ENCODE measurements at regions not wholly inside any gene's neighbourhood (a gene's known extent, or its start where the extent isn't known, plus 50 kb on each side); places are given as distances from the start of the nearest gene placed in this dataset.
"Not testable (repeated sequence)": the region's sequence is repeated elsewhere in the genome, so short reads cannot be mapped to it uniquely, and the experiment has no call there.

DNA sequence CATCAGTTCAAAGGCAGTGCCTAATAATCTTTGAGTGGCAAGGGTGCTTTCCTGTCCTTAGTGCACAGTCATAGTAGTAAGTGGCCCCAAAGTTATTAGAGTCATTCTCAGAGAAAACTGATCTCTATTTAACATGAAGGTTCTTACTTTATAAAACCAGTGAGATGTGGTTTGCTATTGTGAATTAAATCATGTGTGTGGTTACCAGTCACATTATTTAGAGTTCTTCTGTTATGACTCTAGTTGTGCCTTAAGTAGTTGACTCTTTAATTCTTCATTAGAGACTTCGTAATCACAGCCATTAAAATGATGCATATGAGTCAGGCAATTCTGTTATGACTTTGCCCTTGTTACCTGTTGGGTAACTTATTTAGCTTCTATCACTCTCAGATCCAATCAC is 1392.9 kb upstream of the ACVR2A start:
- DNase-seq (ENCODE audit: low spot score): no peak

DNA sequence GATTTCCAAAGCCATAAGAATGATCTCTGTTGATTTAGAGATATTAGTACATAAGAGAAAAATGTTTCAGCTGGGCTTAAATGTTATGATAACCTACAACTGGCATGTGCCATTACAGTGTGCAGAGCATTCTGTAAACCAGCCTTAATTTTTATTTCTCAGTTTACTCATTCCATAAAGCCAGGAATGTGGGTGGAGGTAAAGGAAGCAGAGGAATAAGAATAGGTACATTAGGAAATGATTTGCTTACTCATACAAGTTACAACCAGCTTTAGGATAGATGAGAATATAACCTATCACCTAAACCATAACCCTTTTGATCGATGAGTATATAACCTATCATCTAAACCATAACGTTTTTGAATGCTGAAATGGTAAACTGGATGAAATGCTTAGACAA is 1394.7 kb upstream of the ACVR2A start:
- no peak for DNase-seq (ENCODE audit: low spot score)

DNA sequence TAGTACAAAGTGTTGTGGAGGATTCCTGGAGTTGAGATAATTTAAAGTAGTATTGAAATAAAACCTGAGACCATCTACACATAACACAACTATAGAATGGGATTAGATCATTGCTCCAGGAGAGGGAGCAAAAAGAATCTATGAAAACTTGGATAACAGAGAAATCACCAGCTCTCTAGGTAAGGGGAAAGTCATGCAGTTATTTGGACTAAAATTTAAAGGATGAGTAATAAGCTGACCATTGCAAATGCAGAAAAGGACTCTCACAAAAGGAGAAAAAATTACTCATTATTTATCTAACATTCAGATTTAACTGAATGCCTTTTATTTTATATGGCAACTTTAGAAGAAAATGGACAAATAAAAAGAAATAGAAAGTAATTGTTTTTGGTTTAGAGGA is 1399.8 kb upstream of the ACVR2A start:
- DNase-seq (ENCODE audit: low spot score): no peak

DNA sequence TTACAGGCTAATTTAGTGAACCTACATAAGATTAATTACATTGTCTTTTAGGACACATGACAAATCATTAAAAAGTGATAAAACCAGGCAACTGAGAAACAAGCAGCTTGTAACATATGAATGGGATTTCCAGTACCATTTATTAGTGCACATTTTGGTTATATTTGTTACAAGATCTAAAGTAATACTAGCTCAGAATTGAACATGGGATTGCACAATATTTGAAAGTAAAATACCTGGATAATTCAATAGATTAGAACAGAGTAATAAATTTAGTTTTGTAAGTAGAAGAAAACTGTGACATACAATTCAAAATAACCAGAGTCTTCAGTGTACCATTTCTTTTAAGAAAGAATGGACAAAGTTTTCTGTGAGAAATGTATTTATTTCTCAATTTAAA is 1400.7 kb upstream of the ACVR2A start:
- DNase-seq (ENCODE audit: low spot score): no peak

DNA sequence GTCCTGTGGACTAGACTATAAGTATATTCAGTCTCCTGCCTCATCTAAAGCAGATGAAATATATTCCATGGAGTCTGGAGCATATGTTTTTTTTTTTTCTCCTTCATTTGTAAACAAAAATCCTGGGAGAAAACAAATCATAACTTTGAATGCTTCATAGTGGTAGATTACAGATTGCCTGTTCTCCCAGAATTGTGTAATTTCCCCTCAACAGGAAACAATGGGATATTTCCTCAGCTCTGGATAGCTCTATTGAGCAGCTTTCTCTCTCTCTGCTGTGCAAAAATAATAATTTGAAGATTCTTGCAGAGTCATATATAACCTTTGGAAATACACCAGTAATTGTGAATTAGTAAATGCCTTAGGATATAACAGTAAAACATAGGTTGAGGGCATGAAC is 1406.6 kb upstream of the ACVR2A start:
- DNase-seq (ENCODE audit: low spot score): no peak

DNA sequence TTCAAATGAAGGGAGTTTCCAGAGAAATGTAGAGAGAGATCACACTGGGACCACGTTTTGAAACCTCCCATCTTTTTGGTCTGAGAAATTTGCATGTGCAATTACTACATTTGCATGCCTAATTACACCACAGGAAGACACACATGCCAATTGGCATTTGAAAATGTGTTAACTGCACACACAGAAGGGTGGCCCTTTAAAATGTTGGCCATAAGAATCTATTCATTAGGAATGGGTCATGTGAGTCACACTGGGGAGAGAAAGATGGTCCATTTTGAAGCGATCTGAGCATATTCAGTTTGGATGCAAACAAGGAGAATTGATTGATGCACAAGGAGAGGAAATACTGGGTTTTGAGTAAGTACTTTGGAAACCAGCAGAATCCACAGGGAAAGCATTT is 1407.1 kb upstream of the ACVR2A start:
- DNase-seq (ENCODE audit: low spot score): no peak

DNA sequence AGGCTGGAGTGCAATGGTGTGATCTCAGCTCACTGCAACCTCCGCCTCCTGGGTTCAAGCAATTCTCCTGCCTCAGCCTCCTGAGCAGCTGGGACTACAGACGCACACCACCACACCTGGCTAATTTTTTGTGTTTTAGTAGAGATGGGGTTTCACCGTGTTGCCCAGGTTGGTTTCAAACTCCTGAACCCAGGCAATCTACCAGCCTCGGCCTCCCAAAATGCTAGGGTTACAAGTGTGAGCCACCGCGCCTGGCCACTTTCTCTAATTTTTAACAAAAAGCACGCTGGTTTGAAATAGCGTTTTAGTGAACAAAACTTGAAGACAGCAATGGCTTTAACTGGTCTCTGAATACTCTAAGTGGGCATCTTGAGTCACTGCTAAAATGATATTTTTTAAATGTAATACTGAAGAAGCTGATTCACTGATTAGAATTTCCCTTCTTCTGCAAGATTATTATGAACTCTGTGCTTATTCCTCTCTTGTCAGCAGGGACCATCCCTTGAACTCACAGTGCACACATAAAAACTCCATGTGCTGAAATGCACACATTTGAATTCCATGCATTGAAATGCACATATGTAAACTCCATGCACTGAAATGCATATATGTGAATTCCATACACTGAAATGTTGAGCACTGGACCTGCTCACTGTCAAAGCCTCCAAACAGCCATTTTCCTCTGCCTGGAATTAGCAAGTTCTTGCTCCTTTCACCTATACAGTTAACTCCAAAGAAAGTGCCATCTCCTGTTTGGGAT is 1411.5 kb upstream of the ACVR2A start:
- DNase-seq (ENCODE audit: low spot score): no peak

DNA sequence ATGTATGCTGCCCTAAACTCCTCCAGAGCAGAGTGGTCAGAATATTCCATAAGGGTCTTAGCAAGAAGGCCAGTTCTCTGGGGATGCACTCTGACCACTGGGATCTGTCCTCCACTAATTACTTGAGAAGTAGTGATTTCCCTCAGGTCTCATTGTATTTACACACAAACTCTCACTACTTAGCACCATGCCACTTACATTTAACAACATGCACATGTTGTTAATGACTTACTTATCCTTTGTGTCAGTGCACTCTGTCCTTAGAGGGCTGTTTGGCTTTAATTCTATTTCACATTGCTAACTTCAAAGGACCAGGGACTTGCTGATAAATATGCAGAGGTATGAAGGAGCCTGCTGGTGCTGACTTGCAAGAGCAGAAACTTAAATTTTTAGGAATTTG is 1415.5 kb upstream of the ACVR2A start:
- no peak for DNase-seq (ENCODE audit: low spot score)

DNA sequence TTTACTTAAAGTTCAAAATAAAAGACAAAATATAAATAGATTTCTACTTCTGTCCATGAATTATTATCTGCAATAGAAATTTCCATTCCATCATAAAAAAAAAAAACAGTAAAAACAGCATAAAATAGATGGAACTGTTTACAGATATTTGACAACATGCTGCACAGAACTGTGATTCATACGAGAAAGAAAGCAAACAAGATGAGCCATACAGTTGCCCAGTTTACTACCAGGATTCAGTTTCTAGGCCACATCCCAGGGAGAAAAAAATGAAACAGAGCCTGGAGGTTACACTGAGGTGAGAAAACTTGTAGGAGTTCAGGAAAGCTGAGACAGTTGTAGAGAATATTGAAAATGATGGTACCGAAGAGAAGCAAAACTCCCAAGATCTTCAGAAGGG is 1426.9 kb upstream of the ACVR2A start:
- no peak for DNase-seq (ENCODE audit: low spot score)

DNA sequence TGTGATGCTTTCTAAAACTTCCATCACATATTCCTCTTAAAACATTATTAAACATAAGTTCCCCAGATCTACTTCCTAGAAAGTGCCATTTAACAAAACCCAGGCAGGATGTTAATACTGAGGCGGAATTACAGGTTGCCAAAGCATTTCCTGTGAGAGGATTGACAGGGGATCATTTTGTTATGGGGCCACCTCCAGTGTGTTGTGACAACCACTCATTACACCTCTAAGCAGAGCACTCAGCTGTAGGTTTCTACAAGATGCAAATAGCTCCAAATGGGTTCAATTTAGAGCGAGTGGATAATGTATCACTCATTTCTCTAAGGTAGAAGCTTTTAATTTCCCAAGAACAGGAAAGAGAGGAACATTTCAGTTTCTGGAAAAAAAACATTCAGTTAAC is 1429.5 kb upstream of the ACVR2A start:
- no peak for DNase-seq (ENCODE audit: low spot score)

DNA sequence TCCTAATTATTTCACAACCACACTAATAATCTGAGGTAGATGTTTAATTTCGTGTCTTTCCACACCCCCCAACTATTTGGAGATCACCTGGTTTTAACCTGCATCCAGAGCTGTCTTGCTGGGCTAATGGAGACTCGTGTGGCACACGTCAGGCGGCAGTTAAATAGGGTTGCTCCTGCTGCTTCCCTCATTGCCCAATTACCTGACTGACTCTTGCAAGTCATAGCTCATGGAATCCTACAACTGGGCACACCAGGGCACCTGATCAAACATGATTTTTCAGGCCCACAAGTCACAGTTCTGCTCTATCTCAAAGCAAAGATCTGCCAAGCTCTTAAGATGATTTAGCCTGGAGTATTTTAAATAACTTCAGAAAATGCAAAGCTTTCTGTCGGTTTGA is 1430.4 kb upstream of the ACVR2A start:
- no peak for DNase-seq (ENCODE audit: low spot score)

DNA sequence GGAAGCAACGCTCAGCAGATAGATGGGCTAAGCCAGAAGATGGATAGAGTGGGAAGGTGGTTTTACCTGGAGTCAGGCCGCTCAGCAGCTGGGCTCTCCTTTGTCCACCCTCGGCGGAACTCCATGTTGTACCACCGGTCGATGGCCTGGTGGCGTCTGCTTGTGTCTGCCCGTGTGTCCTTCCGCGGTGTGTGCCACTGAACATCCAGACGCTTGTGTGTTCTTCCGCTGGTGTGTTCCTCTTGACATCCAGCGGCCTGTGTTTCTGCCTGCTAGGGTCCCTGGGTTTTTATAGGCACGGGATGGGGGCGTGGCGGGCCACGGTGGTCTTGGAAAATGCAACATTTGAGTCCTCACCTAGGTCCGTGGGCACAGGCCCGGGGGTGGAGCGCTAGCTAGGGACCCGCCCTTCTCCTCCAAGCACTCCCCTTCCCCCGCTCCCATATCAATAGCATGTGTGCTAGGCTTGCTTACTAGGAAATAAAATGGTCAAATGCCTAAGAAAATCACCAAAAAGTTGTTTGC is 1431.7 kb upstream of the ACVR2A start:
- no peak for DNase-seq (ENCODE audit: low spot score)

DNA sequence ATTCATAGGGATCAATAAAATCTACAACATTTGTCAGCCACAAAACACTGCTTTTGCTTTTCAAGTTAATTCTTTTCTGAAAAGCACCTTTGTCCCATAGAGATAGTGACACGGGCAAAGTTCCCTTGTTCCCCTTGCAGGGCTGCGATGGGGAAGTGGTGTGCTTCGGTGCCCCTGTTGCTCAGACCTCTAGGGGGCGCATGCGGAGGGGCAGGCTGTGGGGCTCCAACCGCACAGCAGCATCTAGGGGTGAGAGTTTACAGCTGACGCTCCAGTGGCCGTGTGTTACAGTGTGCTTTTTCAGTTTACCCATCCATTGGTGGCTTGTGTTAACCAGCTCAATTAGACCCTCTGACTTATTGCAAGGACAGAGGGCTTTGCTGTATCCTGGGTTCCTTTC is 1432.2 kb upstream of the ACVR2A start:
- DNase-seq (ENCODE audit: low spot score): no peak

DNA sequence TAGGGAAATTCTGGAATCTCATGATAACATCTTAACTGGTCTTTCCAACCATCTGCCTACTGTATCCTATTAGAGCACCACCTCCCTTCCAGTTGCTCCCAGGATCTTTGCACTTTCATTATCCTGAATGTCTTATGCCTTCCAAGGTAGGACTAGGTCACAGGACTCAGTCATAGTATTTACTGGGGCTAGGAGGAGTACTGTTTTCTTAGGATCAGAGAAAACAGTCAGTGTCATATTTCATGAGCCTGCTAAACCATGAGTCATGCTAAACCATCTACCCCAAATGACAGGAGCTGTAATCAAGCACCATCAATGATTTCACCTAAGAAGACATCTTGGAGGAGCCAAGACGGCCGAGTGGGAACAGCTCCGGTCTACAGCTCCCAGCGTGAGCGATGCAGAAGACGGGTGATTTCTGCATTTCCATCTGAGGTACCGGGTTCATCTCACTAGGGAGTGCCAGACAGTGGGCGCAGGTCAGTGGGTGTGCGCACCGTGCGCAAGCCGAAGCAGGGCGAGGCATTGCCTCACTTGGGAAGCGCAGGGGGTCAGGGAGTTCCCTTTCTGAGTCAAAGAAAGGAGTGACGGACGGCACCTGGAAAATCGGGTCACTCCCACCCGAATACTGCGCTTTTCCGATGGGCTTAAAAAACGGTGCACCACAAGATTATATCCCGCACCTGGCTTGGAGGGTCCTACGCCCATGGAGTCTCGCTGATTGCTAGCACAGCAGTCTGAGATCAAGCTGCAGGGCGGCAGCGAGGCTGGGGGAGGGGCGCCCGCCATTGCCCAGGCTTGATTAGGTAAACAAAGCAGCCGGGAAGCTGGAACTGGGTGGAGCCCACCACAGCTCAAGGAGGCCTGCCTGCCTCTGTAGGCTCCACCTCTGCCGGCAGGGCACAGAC is 1439.2 kb upstream of the ACVR2A start:
- not testable (repeated sequence) for DNase-seq (ENCODE audit: low spot score)

DNA sequence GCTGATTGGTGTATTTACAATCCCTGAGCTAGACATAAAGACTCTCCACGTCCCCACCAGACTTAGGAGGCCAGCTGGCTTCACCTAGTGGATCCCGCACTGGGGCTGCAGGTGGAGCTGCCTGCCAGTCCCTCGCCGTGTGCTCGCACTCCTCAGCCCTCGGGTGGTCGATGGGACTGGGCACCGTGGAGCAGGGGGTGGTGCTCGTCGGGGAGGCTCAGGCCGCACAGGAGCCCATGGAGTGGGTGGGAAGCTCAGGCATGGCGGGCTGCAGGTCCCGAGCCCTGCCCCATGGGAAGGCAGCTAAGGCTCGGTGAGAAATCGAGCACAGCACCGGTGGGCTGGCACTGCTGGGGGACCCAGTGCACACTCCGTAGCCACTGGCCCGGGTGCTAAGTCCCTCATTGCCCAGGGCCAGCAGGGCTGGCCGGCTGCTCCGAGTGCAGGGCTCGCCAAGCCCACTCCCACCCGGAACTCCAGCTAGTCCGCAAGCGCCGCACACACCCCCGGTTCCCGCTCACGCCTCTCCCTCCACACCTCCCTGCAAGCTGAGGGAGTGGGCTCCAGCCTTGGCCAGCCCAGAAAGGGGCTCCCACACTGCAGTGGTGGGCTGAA is 1441.2 kb upstream of the ACVR2A start:
- DNase-seq (ENCODE audit: low spot score): not testable (repeated sequence)

DNA sequence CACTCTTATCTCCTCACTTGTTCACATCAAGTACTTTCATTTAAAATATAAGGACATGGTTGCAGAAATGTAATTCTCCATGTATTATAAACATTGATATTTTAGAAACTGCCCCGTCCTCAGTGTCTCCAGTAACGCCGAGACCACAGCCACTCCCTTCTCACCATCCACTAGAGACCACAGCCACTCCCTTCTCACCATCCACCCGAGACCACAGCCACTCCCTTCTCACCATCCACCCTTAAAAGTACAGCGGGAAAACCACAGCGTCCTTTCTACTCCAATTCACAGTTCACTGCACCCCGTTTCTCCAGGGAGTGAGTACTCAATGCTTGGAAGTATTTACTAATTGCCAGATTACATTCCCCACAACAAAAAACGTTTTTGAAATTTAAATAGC is 1452.2 kb upstream of the ACVR2A start:
- DNase-seq (ENCODE audit: low spot score): no peak

DNA sequence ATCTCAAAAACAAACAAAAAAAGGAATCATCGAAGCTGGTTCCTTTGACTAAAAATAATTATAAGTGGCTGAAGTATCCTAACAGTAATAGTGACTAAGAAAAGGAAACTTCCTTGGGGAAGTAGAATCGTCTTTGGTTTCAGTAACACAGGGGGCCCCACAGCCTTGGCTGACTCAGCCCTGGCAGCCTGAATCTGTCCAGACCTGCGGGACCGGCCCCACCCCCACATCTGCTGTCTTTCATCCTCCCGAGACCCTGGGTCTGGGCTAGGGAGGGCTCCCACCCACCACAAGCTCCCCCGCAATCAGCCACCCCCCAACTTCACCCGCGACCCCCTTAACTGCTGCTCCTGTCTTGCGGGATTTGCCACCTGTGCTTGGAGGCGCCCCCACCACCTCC is 1452.6 kb upstream of the ACVR2A start:
- no peak for DNase-seq (ENCODE audit: low spot score)

DNA sequence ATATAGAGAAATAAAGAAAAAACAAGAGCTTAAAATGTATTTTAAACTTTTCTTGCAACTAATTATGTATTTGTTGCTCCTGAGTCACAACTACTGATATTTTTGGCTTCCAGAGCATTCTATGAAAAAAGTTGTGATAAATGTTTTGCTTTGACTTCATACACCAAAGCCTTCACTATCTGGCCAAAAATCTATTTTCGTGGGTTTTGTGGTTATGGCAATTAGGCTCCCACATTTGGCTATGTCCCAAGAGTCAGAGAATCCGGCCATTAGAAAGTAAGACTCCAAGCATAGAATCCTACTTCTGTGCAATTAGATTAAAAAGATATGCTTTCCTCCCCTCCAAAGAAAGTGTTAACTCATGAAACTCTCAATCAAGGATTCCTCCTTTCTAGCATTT is 1456.1 kb upstream of the ACVR2A start:
- no peak for DNase-seq (ENCODE audit: low spot score)

DNA sequence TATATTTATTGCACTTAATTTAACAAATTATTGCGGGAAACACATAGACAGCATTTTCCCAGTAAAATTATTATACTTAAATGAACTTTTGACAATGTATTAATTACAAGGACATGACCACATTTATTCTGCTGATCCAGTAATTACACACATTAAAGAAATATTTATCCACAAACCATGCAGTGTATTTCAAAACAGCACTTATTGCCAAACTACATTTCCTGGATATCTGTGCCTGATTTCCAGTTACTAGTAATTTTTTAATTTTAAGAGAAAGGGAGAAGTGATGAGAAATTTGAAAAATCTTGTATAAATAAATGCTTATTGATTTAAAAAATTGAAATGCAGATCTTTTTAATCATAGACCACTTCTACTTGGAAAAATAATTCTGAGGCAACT is 1458.7 kb upstream of the ACVR2A start:
- no peak for DNase-seq (ENCODE audit: low spot score)

DNA sequence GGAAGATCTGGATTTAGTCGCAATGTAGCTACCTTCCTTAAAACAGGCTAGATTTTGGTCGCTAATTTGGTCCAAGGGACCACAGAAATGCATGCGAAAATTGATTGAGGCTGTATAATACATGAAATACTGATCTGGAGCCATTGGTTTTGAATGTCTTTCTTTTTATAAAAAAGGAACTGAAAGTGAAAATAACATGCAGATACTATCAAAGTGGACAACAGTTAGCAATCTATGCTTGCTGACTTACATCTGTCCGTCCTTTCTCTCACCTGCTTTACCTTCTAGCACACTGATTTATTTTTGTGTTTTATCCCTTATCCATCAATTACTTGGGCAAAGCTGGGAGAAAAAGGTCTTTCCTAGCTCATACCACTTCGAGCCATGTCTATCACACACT is 1459.8 kb upstream of the ACVR2A start:
- DNase-seq (ENCODE audit: low spot score): no peak

DNA sequence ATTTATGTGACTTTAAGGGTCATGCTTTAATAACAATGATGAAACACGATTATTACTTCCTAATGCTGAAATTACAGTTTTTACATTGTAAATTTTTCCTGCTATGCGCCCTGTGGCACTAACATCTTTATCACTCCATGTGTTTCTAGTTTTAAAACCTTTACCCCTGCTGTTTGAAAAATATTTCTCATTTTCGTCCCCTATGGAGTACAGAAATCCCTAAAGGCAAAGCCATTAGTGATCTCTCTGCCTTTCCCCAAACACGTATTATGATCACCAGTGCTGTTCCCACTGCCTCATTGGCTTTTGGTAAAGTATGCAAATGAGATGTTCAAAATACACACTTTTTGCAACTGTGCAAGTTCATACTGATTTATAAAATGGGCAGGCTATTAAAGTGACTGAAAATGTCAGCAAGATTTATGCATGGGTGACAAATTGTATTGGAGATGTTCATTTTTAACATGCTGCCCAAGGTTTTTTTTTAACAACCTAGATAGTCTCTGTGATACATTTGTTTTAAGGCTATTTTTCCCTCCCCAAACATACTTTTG is 1468.2 kb upstream of the ACVR2A start:
- no peak for DNase-seq (ENCODE audit: low spot score)

DNA sequence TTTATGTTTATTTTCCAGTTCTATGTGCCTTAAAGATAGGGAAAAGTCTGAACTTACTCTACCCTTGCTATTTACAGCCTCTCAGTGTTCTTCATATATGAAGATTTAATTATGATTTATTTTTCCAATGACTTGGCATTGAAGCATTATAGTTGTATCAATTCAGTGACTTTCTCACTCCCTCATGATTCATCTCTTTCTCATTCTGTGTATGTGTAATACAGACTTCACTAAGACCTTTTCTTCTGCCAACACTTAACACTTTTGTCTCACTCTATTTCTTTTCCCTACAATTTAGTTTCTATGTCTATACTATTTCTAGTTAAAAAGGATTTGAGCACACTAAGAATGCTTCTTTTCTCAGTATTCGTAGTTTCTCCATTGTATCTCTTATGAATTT is 1470.3 kb upstream of the ACVR2A start:
- DNase-seq (ENCODE audit: low spot score): no peak

Data from mesenteric fat pad (tissue), 1 donor.